ENCODE measurements at regions not wholly inside any gene's neighbourhood (a gene's known extent, or its start where the extent isn't known, plus 50 kb on each side); places are given as distances from the start of the nearest gene placed in this dataset.

GRCh38 chr14:53526200-53526599, 373.1 kb upstream of the DDHD1 start:
- no peaks in the 10 kb centered on the region for H4K20me1 ChIP-seq (ENCODE audit: control insufficient read depth, insufficient read depth, insufficient read length)
- peaks cover 0 to 2% (median 0%) of the 10 kb centered on the region in 3 experiments; a peak in 1 of 7 replicates for H3K36me3 Mint-ChIP-seq (ENCODE audit: insufficient read depth in 1 of 3, low read depth in 3 of 3)

More at GRCh38 chr14:53526200-53526599, 373.1 kb upstream of the DDHD1 start:
- Histone ChIP-seq H3K4ac (ENCODE audit: low read depth, low read length) (no peak overlapping the region), H2BK12ac (ENCODE audit: insufficient read length, low read depth, low read length) (no peak overlapping the region), H4K5ac (ENCODE audit: insufficient read length, low read depth, low read length) (no peak overlapping the region), H3K27me3 (ENCODE audit: insufficient read depth, low read length) (no peaks in the 10 kb centered on the region), H3K79me2 (ENCODE audit: insufficient read depth, low read length) (no peaks in the 10 kb centered on the region), H3T11ph (ENCODE audit: low read length) (no peak overlapping the region), H2BK5ac (ENCODE audit: insufficient read length, low read length) (no peak overlapping the region), H2AFZ (ENCODE audit: low read length) (no peak overlapping the region), H2AK5ac (ENCODE audit: insufficient read length, low read length) (no peak overlapping the region), H3K56ac (ENCODE audit: insufficient read length, low read depth, low read length) (no peak overlapping the region), H2BK15ac (ENCODE audit: low read depth, low read length) (no peak overlapping the region), H3K9ac (ENCODE audit: extremely low read depth, insufficient read length, low read length) (no peak overlapping the region), H3K27ac (ENCODE audit: insufficient read length, low read depth, low read length) (no peak overlapping the region), H3K18ac (ENCODE audit: insufficient read length, low read depth, low read length) (no peak overlapping the region), H3K14ac (ENCODE audit: insufficient read depth, low read length) (no peak overlapping the region), H2BK120ac (ENCODE audit: low read depth, low read length, poor library complexity, severe bottlenecking) (no peak overlapping the region), H4K8ac (replicated peaks; ENCODE audit: insufficient read length, low read depth, low read length) (no peak overlapping the region), H4K91ac (ENCODE audit: insufficient read length, low read depth, low read length) (no peak overlapping the region), H3K4me1 (ENCODE audit: insufficient read depth, low read length) (no peaks in the 10 kb centered on the region; the same call in 1 of the 2 replicates), H3K23ac (ENCODE audit: insufficient read length, low read depth, low read length) (no peak overlapping the region), H3K4me2 (ENCODE audit: insufficient read depth, insufficient read length, low read length) (no peak overlapping the region), H3K79me1 (ENCODE audit: insufficient read depth, low read depth, low read length, poor library complexity, severe bottlenecking) (no peaks in the 10 kb centered on the region), H3K23me2 (ENCODE audit: insufficient read length, low read depth, low read length, poor library complexity, severe bottlenecking) (no peaks in the 10 kb centered on the region), H3K9me3 (ENCODE audit: control insufficient read depth, low read depth, low read length) (no peaks in the 10 kb centered on the region), H2BK20ac (ENCODE audit: low read depth, low read length, poor library complexity, severe bottlenecking) (no peak overlapping the region)
- no CpG with 5 or more reads among the region's 3 CpGs for WGBS (ENCODE audit: extremely low coverage, insufficient read length, low lambda C conversion rate)
- Mint-ChIP-seq H3K27me3 (ENCODE audit: low read depth) (no peaks in the 10 kb centered on the region), H3K4me1 (peaks cover 7 to 8% of the 10 kb centered on the region in 2 experiments), H3K9me3 (peaks cover 2 to 4% of the 10 kb centered on the region in 2 experiments; a peak in 2 of 5 replicates), H3K4me3 (no peak overlapping the region), H3K27ac (no peak overlapping the region)
- TF ChIP-seq, protein P1, sequence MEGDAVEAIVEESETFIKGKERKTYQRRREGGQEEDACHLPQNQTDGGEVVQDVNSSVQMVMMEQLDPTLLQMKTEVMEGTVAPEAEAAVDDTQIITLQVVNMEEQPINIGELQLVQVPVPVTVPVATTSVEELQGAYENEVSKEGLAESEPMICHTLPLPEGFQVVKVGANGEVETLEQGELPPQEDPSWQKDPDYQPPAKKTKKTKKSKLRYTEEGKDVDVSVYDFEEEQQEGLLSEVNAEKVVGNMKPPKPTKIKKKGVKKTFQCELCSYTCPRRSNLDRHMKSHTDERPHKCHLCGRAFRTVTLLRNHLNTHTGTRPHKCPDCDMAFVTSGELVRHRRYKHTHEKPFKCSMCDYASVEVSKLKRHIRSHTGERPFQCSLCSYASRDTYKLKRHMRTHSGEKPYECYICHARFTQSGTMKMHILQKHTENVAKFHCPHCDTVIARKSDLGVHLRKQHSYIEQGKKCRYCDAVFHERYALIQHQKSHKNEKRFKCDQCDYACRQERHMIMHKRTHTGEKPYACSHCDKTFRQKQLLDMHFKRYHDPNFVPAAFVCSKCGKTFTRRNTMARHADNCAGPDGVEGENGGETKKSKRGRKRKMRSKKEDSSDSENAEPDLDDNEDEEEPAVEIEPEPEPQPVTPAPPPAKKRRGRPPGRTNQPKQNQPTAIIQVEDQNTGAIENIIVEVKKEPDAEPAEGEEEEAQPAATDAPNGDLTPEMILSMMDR (conservative IDR thresholded peaks at IDR 0.05) = no peak
- DNase-seq = no peak
